CD4-positive, alpha-beta T cell treated with Interleukin-10 for 1 hour (primary cell): ENCODE measurements at regions not wholly inside any gene's neighbourhood (a gene's known extent, or its start where the extent isn't known, plus 50 kb on each side); places are given as distances from the start of the nearest gene placed in this dataset.
"Not testable (repeated sequence)": the region's sequence is repeated elsewhere in the genome, so short reads cannot be mapped to it uniquely, and the experiment has no call there.

Experiments
- DNase-seq: peaks from one replicate; pipeline ENCODE4 v3.0.0-alpha.2; 2020

- no peak for DNase-seq
Measured at GRCh38 chr1:221598122-221598521, 143.8 kb downstream of the DUSP10 start.

- no peak for DNase-seq
Measured at GRCh38 chr1:221601166-221601565, 140.7 kb downstream of the DUSP10 start.

- DNase-seq = no peak
Measured at GRCh38 chr1:221602830-221603229, 139.1 kb downstream of the DUSP10 start.

GRCh38 chr1:221604390-221604789, 137.5 kb downstream of the DUSP10 start:
- not testable (repeated sequence) for DNase-seq

GRCh38 chr1:221604948-221605347, 136.9 kb downstream of the DUSP10 start:
- no peak for DNase-seq

GRCh38 chr1:221605569-221605968, 136.3 kb downstream of the DUSP10 start:
- DNase-seq = no peak

GRCh38 chr1:221606256-221606655, 135.6 kb downstream of the DUSP10 start:
- DNase-seq = no peak

GRCh38 chr1:221608835-221609320, 133.0 kb downstream of the DUSP10 start:
- no peak for DNase-seq

GRCh38 chr1:221611656-221612046, 130.2 kb downstream of the DUSP10 start:
- no peak for DNase-seq

- no peak for DNase-seq
Measured at GRCh38 chr1:221612047-221612777, 129.7 kb downstream of the DUSP10 start.

- no peak for DNase-seq
Measured at GRCh38 chr1:221620437-221621384, 121.2 kb downstream of the DUSP10 start.

GRCh38 chr1:221621683-221622082, 120.2 kb downstream of the DUSP10 start:
- no peak for DNase-seq

GRCh38 chr1:221622389-221622788, 119.5 kb downstream of the DUSP10 start:
- no peak for DNase-seq

- DNase-seq = no peak
Measured at GRCh38 chr1:221625026-221625425, 116.9 kb downstream of the DUSP10 start.

- DNase-seq = no peak
Measured at GRCh38 chr1:221626041-221626440, 115.8 kb downstream of the DUSP10 start.

- no peak for DNase-seq
Measured at GRCh38 chr1:221630236-221630635, 111.7 kb downstream of the DUSP10 start.

- DNase-seq = no peak
Measured at GRCh38 chr1:221631556-221631955, 110.3 kb downstream of the DUSP10 start.

- no peak for DNase-seq
Measured at GRCh38 chr1:221632072-221632471, 109.8 kb downstream of the DUSP10 start.

GRCh38 chr1:221633841-221634409, 108.0 kb downstream of the DUSP10 start:
- no peak for DNase-seq

GRCh38 chr1:221634606-221635005, 107.3 kb downstream of the DUSP10 start:
- DNase-seq = no peak

- no peak for DNase-seq
Measured at GRCh38 chr1:221635305-221635704, 106.6 kb downstream of the DUSP10 start.

- DNase-seq = no peak
Measured at GRCh38 chr1:221636096-221636495, 105.8 kb downstream of the DUSP10 start.

- no peak for DNase-seq
Measured at GRCh38 chr1:221636967-221637366, 104.9 kb downstream of the DUSP10 start.
